Transverse colon (tissue), 4 donors: ENCODE measurements at regions not wholly inside any gene's neighbourhood (a gene's known extent, or its start where the extent isn't known, plus 50 kb on each side); places are given as distances from the start of the nearest gene placed in this dataset.
"Not testable (repeated sequence)": the region's sequence is repeated elsewhere in the genome, so short reads cannot be mapped to it uniquely, and the experiment has no call there.

Source experiments
- DNase-seq: peaks from one replicate; pipeline ENCODE4 v3.0.0-alpha.2; 2019
- H3K27ac ChIP-seq, 4 donors: fragments of 200-600 bp; sonication (generic); 2 replicates each; pipeline ENCODE4 v1.5.1; 2016 to 2018; ENCODE audit warnings: inconsistent platforms in 4 of 4
- H3K27me3 ChIP-seq: fragments of 200-600 bp; sonication (generic); 2 replicates; pipeline ENCODE4 v1.5.1; 2017; ENCODE audit warnings: inconsistent platforms
- H3K36me3 ChIP-seq, 4 donors: fragments of 200-600 bp; sonication (generic); 2 replicates each; pipeline ENCODE4 v1.5.1; 2017 to 2019; ENCODE audit warnings: inconsistent platforms in 4 of 4
- H3K4me1 ChIP-seq, 4 donors: fragments of 200-600 bp; sonication (generic); 2 replicates each; pipeline ENCODE4 v1.5.1; 2017 to 2020; ENCODE audit warnings: inconsistent platforms in 4 of 4
- H3K4me3 ChIP-seq, 4 donors: fragments of 200-600 bp; sonication (generic); 1 replicate in 1 of 4; 2 replicates in 3 of 4; pipeline versions ENCODE4 v1.5.1 to v1.6.1; 2017 to 2019; ENCODE audit warnings: inconsistent platforms in 4 of 4
- H3K9me3 ChIP-seq, 2 donors: fragments of 200-600 bp; sonication (generic); 2 replicates each; pipeline ENCODE4 v1.5.1; 2017 to 2019; ENCODE audit warnings: inconsistent platforms in 2 of 2
- EP300 ChIP-seq: sonication (generic); formaldehyde crosslinking; IDR thresholded peaks from one replicate; pipeline ENCODE4 v1.6.1; 2017; ENCODE audit warnings: antibody characterized with exemption, low read depth
- POLR2A ChIP-seq: fragments of 450-650 bp; IDR thresholded peaks from one replicate; pipeline ENCODE4 v1.6.1; 2016; ENCODE audit warnings: antibody characterized with exemption, mild to moderate bottlenecking, moderate library complexity
- POLR2AphosphoS5 ChIP-seq, 3 donors: sonication (generic); formaldehyde crosslinking; IDR thresholded peaks; one replicate each; pipeline ENCODE4 v1.6.1; 2016; ENCODE audit warnings: antibody characterized with exemption in 3 of 3
- WGBS, 2 donors: methylation state at CpG; one replicate each; pipeline ENCODE4 v1.1.5; 2018; ENCODE audit warnings: low coverage in 1 of 2; 5-methylcytosine and 5-hydroxymethylcytosine counted together
- in situ Hi-C, 4 donors: fragments of 200-750 bp; cut with MboI; loops; one replicate each; pipeline versions ENCODE4 v1.15.0 to v1.15.1; 2017; ENCODE audit warnings: low sequenced_read_pairs in 3 of 4, low pct_ligation_motif_present in 1 of 4, low pct_unique_long_range_greater_than_20kb in 1 of 4
- intact Hi-C: fragments of 100-400 bp; cut with DNase I; formaldehyde crosslinking; loops from one replicate; pipeline ENCODE4 v1.15.1; 2023; ENCODE audit warnings: low total_unique reads
- TF ChIP-seq, protein P1 (sequence below), 5 experiments: fragments of 200-600 bp in 3 of 5; fragments of 450-650 bp in 2 of 5; sonication (generic) in 3 of 5; IDR thresholded peaks; 1 replicate in 2 of 5; 2 replicates in 3 of 5; pipeline ENCODE4 v1.5.1; 2016 to 2017; ENCODE audit warnings: antibody characterized with exemption in 5 of 5, inconsistent platforms in 3 of 5, mild to moderate bottlenecking in 2 of 5, moderate library complexity in 1 of 5

DNA sequence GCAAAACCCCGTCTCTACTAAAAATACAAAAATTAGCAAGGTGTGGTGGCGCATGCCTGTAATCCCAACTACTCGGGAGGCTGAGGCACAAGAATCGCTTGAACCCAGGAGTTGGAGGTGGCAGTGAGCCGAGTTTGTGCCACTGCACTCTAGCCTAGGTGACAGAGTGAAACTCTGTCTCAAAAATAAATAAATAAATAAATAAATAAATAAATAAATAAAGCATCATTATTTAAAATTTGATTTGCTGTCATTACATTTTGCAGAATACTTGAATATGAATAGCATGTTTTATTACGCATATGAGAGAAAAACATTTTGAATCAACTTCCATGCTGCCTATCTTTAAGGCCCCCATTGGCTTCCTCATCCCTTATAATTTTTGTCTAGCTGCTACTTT, 53.4 kb upstream of the MED14 start:
- 96 to 100% methylated on average over 4 to 6 of the region's 6 CpGs for WGBS, 2 donors

DNA sequence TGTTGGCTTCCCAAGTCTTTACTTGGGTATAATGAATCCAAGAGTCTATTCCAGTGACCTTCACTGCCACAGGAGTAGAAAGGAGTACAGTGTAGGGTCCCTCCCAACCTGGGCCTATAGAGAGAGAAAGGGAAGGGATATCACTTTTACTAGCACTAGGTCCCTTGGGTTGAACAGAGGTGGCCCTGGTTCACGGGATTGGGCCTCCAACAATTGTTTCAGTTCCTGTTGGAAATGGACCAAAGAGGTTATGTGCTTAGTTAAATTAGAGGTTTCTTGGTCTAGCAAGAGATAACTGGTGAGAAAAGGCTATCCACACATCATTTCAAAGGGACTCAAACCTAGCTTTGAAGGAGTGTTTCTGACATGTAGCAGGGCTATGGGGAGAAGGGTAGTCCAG, 57.1 kb upstream of the MED14 start:
- Histone ChIP-seq H3K27ac (no peak overlapping the region), H3K9me3 (no peaks in the 10 kb centered on the region), H3K4me3 (no peak overlapping the region), H3K27me3 (no peaks in the 10 kb centered on the region), H3K4me1 (peaks cover 0 to 5% (median 0%) of the 10 kb centered on the region in 4 donors), H3K36me3 (no peaks in the 10 kb centered on the region)
- DNase-seq = no peak
- 89% methylated on average over 1 of the region's 1 CpG; no CpG with 5 or more reads in 1 of the 2 donors for WGBS, 2 donors
- TF ChIP-seq EP300 (no peak), POLR2A (no peak), POLR2AphosphoS5 (IDR thresholded peaks at IDR 0.05) (no peak)
- TF ChIP-seq, protein P1, sequence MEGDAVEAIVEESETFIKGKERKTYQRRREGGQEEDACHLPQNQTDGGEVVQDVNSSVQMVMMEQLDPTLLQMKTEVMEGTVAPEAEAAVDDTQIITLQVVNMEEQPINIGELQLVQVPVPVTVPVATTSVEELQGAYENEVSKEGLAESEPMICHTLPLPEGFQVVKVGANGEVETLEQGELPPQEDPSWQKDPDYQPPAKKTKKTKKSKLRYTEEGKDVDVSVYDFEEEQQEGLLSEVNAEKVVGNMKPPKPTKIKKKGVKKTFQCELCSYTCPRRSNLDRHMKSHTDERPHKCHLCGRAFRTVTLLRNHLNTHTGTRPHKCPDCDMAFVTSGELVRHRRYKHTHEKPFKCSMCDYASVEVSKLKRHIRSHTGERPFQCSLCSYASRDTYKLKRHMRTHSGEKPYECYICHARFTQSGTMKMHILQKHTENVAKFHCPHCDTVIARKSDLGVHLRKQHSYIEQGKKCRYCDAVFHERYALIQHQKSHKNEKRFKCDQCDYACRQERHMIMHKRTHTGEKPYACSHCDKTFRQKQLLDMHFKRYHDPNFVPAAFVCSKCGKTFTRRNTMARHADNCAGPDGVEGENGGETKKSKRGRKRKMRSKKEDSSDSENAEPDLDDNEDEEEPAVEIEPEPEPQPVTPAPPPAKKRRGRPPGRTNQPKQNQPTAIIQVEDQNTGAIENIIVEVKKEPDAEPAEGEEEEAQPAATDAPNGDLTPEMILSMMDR (IDR thresholded peaks at IDR 0.05) = no peak
- in situ Hi-C loops (loop anchor here in 2 of 4 donors (10.0 to 25.0 kb wide), 2 partner anchors 130 to 138 kb away; no protein-coding TSS in a partner anchor), intact Hi-C loops (no loop called here)

More for the DNA sequence above, 53.4 kb upstream of the MED14 start:
- H3K27me3 ChIP-seq, DNase-seq, intact Hi-C loops, H3K4me3 ChIP-seq, H3K27ac ChIP-seq, H3K9me3 ChIP-seq, H3K4me1 ChIP-seq, H3K36me3 ChIP-seq: not testable (repeated sequence)
- in situ Hi-C loops = loop anchor here in 1 of 4 donors (25.0 kb wide), 1 partner anchor 126 kb away; no protein-coding TSS in a partner anchor

DNA sequence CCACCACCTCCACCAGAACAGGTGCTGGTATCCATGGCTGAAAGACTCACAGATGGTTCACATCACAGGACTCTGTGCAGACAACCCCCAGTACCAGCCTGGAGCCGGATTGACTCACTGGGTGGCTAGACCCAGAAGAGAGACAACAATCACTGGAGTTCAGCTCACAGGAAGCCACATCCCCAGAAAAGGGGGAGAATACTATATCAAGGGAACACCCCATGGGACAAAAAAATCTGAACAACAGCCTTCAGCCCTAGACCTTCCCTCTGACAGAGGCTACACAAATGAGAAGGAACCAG, 59.4 kb upstream of the MED14 start:
- H3K4me3 ChIP-seq, H3K36me3 ChIP-seq, H3K9me3 ChIP-seq, H3K4me1 ChIP-seq, H3K27ac ChIP-seq, DNase-seq, H3K27me3 ChIP-seq, intact Hi-C loops: not testable (repeated sequence)
- 77% methylated on average over 1 of the region's 1 CpG; no CpG with 5 or more reads in 1 of the 2 donors for WGBS, 2 donors
- in situ Hi-C loops = loop anchor here in 2 of 4 donors (10.0 to 25.0 kb wide), 2 partner anchors 132 to 140 kb away; no protein-coding TSS in a partner anchor

DNA sequence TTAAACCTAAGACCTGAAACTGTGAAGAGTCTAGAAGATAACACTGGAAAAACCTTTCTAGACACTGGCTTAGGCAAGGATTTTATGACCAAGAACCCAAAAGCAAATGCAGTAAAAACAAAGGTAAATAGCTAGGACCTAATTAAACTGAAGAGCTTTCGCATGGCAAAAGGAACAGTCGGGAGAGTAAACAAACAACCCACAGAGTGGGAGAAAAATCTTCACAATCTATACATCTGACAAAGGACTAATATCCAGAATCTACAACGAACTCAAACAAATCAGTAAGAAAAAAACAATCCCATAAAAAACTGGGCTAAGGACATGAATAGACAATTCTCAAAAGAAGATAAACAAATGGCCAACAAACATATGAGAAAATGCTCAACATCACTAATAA, 64.4 kb upstream of the MED14 start:
- H3K27ac ChIP-seq, H3K4me3 ChIP-seq, DNase-seq, H3K36me3 ChIP-seq, H3K4me1 ChIP-seq, intact Hi-C loops, H3K27me3 ChIP-seq, H3K9me3 ChIP-seq: not testable (repeated sequence)
- in situ Hi-C loops = loop anchor here in 2 of 4 donors (10.0 to 25.0 kb wide), 2 partner anchors 137 to 145 kb away; no protein-coding TSS in a partner anchor
- WGBS, 2 donors = 54% methylated on average over 3 of the region's 3 CpGs; no CpG with 5 or more reads in 1 of the 2 donors

DNA sequence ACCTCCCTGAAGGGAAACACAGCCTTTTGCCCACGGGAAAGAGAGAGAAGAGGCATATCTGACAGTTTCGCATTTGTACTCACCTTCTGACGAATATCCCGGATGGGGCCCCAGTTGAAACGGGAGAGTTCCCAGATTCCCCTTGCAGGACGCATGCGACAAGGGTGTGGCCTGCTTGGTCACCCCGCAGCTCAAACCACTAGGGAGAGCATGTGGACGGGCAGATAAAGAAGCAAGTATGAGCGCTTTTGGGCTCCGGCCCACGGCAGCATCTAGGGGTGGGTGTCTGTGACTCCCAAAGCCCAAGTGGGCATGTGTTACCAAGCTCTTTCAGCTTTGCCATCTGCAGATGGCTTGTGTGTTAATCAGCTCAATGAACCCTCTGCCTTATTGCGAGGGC, 70.1 kb upstream of the MED14 start:
- TF ChIP-seq, protein P1 (IDR thresholded peaks at IDR 0.05) = no peak
- TF ChIP-seq EP300 (no peak), POLR2A (no peak), POLR2AphosphoS5 (IDR thresholded peaks at IDR 0.05) (no peak)
- Histone ChIP-seq H3K4me3 (no peak overlapping the region), H3K36me3 (no peaks in the 10 kb centered on the region), H3K9me3 (no peaks in the 10 kb centered on the region), H3K4me1 (no peaks in the 10 kb centered on the region), H3K27me3 (no peaks in the 10 kb centered on the region), H3K27ac (no peak overlapping the region)
- intact Hi-C loops = no loop called here
- 85% methylated on average over 13 of the region's 13 CpGs; no CpG with 5 or more reads in 1 of the 2 donors for WGBS, 2 donors
- in situ Hi-C loops = no loop called here
- DNase-seq = no peak
